Activated naive CD4-positive, alpha-beta T cell treated with anti-CD3 and anti-CD28 coated beads for 36 hours (primary cell): ENCODE measurements at regions not wholly inside any gene's neighbourhood (a gene's known extent, or its start where the extent isn't known, plus 50 kb on each side); places are given as distances from the start of the nearest gene placed in this dataset.

Experiments
- CTCF ChIA-PET: fragments of 350-600 bp; sonication (Branson Sonifier 250); formaldehyde crosslinking; loops from one replicate; lab custom pipeline; 2021; ENCODE audit warnings: antibody characterized with exemption; lab: Charles Lee
- DNase-seq: peaks from one replicate; pipeline ENCODE4 v3.0.0-alpha.2; 2020
- H3K27ac Mint-ChIP-seq: one replicate; pipeline ENCODE4 v1.8.0; 2021; ENCODE audit warnings: mild to moderate bottlenecking, mixed read lengths
- H3K27me3 Mint-ChIP-seq: one replicate; pipeline ENCODE4 v1.8.0; 2021; ENCODE audit warnings: low read depth, mixed read lengths
- H3K36me3 Mint-ChIP-seq: one replicate; pipeline ENCODE4 v1.8.0; 2021; ENCODE audit warnings: low read depth, mixed read lengths
- H3K4me1 Mint-ChIP-seq: one replicate; pipeline ENCODE4 v1.8.0; 2021; ENCODE audit warnings: low read depth, mixed read lengths
- H3K4me3 Mint-ChIP-seq: one replicate; pipeline ENCODE4 v1.8.0; 2021; ENCODE audit warnings: mild to moderate bottlenecking, moderate library complexity, mixed read lengths
- H3K9me3 Mint-ChIP-seq: one replicate; pipeline ENCODE4 v1.8.0; 2021; ENCODE audit warnings: mixed read lengths
- intact Hi-C: fragments of 100-400 bp; cut with micrococcal nuclease; formaldehyde crosslinking; loops from one replicate; pipeline ENCODE4 v1.15.1; 2023

DNA sequence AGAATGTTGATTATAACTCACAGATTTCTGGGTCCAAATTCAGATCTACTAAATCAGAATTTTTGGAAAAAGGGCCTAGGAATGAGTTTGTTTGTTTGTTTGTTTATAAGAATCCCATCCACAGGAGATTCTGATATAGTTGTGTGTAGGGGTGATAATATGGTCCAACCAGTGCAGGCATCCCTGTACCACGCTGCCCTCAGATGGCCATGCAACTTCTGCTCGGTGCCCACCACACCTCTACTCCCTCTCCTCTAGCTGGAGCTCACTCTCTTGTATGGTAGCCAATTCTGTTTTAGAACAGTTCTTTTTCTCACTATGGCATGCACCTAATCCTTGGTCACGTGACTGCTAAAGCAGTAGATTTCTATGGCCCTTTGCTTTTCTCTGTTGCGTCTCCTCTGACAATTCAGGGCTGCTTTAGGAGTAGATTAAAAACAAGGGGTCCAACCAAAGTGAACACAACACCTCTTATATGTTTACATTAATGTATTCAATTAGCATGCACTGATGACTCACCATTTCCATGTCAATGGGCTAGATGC, 103.3 kb upstream of the KCNA4 start:
- no peak for DNase-seq
- intact Hi-C loops = no loop called here
- no peaks in the 10 kb centered on the region for H3K27me3 Mint-ChIP-seq
- CTCF ChIA-PET = no interaction called here
- no peak overlapping the region for H3K27ac Mint-ChIP-seq
- H3K4me1 Mint-ChIP-seq = no peaks in the 10 kb centered on the region
- H3K36me3 Mint-ChIP-seq = no peaks in the 10 kb centered on the region
- H3K4me3 Mint-ChIP-seq = no peak overlapping the region
- peaks cover 2% of the 10 kb centered on the region for H3K9me3 Mint-ChIP-seq

DNA sequence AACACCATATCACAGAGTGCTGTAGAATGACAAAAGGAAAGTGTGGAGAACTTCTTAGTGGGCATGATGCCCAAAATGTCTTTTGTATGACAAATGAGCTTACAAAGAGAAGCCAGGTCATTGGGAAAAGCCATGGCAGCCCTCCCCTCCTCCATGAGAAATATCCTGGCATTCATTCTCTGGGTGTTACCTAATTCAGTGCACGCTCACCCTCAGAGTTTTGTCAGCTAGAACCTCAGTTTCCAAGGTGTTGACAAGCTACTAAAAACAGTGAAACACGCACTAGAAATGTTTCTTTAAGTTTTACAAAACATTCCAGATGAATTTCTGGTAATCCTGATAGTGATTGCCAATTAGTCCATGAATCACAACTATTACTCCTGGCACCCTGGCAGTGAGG, 105.4 kb upstream of the FSHB start:
- CTCF ChIA-PET = no interaction called here
- intact Hi-C loops = no loop called here
- Mint-ChIP-seq H3K27ac (no peak overlapping the region), H3K4me1 (no peaks in the 10 kb centered on the region), H3K4me3 (no peak overlapping the region), H3K36me3 (no peaks in the 10 kb centered on the region), H3K9me3 (no peaks in the 10 kb centered on the region), H3K27me3 (peaks cover 2% of the 10 kb centered on the region)
- no peak for DNase-seq

DNA sequence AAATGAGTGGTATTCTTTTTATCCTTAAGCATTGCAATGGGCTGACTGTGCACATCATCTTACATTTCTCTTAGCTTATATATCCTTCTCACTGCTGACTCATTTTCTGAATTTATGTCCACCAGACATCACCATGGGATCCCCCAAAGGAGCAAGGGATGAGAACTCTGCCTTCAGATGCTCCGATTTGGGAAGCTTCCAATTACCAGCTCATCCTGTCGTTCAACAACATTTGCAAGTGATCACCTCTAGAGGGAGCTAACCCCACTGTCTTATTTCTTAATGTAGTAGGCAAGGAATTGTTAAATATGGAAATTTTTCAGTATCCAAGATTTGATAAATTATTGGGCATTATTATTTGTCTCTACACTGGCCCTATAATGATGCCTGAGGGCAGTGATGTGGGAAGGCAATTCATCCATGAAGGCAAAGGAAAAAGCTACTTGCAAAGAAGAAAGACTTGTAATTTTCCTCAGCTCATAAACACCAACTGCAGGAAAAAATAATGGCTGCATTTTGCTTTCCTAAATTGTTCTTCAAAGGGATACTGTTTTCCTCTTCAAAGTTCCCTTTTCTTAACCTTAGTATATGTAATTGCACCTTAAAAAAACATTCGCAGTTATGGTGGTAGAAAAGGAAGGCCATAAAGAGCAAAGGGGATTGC, 102.4 kb upstream of the FSHB start:
- Mint-ChIP-seq H3K4me1 (no peaks in the 10 kb centered on the region), H3K9me3 (no peaks in the 10 kb centered on the region), H3K36me3 (no peaks in the 10 kb centered on the region), H3K4me3 (no peak overlapping the region), H3K27me3 (peaks cover 2% of the 10 kb centered on the region), H3K27ac (no peak overlapping the region)
- intact Hi-C loops = no loop called here
- CTCF ChIA-PET = interaction anchor here (0.6 to 4.1 kb wide), 8 partner anchors 10 to 212 kb away, joined by 3 to 21 read pairs (median 4); no protein-coding TSS in a partner anchor
- DNase-seq = no peak

DNA sequence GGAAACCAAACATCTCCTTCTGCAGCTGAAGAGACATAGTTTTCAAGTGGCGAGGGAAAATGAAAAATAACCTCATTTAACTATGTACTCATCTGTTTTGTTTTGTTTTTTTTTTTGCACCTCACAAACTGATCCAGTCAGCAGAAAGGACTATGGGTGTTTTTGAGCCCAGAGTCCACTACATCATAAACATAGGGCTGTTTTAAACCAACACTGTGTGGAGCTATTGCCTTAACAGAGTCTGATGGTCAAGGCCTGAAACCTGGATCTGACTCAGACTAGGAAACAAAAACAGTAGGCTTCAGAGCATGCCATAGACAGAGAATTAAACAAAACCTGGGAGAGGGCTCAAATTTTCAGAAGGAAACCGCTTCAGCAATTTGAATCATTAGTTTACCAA, 99.3 kb upstream of the FSHB start:
- H3K27ac Mint-ChIP-seq = no peak overlapping the region
- H3K36me3 Mint-ChIP-seq = no peaks in the 10 kb centered on the region
- DNase-seq = no peak
- no peak overlapping the region for H3K4me3 Mint-ChIP-seq
- CTCF ChIA-PET = interaction anchor here (4.3 kb wide), 1 partner anchor 12 kb away, joined by 20 read pairs; no protein-coding TSS in a partner anchor
- intact Hi-C loops = no loop called here
- no peaks in the 10 kb centered on the region for H3K4me1 Mint-ChIP-seq
- H3K9me3 Mint-ChIP-seq = no peaks in the 10 kb centered on the region
- H3K27me3 Mint-ChIP-seq = peaks cover 4% of the 10 kb centered on the region

DNA sequence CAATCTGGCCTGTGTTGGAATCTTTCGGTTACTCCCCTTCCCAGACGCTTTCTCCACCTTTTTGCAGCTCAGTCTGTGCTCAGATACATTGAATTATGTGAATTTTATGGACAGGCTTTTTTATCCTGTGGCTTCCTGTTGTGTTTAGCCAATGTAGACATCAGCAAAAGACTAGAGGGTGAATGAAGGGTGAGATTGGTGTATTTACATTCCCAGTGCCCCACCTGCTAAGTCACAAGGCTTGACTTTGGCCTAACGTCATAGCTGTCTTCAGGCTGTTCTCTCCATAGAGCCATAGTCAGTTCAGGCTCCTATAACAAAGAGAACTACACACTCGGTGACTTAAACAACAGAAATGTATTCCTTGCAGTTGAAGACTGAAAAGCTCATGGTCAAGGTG, 97.5 kb upstream of the FSHB start:
- no peak overlapping the region for H3K4me3 Mint-ChIP-seq
- H3K27me3 Mint-ChIP-seq = peaks cover 2% of the 10 kb centered on the region
- no peak overlapping the region for H3K27ac Mint-ChIP-seq
- H3K9me3 Mint-ChIP-seq = no peaks in the 10 kb centered on the region
- intact Hi-C loops = no loop called here
- no peaks in the 10 kb centered on the region for H3K4me1 Mint-ChIP-seq
- H3K36me3 Mint-ChIP-seq = no peaks in the 10 kb centered on the region
- CTCF ChIA-PET = interaction anchor here (0.6 to 4.3 kb wide), 2 partner anchors 10 to 598 kb away, joined by 3 to 20 read pairs; no protein-coding TSS in a partner anchor
- no peak for DNase-seq

DNA sequence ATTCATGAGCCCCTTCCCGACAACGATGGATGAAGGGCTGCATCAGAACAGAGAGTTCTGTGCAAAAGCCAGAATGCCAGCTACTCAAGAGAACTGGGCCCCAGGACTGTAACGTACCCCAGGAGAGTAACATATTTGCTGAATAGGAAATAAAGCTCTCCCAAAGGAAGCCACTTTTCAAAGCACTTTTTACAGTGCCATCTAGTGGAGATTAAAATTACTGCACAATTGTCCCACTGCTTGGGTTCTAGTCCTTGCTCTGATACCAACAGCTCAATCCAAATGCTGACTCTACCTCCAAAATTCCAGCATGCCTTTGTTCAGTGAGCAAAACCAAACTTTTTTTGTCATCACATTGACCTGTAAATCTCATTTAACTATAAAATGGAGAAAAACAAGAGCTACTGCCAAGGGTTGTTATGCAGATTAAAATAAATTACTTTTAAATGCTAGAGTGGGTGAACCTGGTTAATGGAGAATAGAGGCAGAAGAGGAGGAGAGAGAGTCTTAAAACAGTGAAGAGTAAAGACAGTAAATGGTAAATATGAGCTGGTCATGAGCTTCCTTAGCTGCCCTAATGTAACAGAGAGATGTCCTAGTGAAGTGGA, 87.6 kb upstream of the FSHB start:
- Mint-ChIP-seq H3K27ac (no peak overlapping the region), H3K9me3 (no peaks in the 10 kb centered on the region), H3K4me3 (no peak overlapping the region), H3K27me3 (peaks cover 9% of the 10 kb centered on the region), H3K4me1 (no peaks in the 10 kb centered on the region), H3K36me3 (no peaks in the 10 kb centered on the region)
- intact Hi-C loops = loop anchor here (2.0 kb wide), 1 partner anchor 710 kb away; no protein-coding TSS in a partner anchor
- CTCF ChIA-PET = interaction anchor here (0.6 to 3.8 kb wide), 15 partner anchors 9 to 800 kb away, joined by 3 to 21 read pairs (median 3); no protein-coding TSS in a partner anchor
- no peak for DNase-seq

DNA sequence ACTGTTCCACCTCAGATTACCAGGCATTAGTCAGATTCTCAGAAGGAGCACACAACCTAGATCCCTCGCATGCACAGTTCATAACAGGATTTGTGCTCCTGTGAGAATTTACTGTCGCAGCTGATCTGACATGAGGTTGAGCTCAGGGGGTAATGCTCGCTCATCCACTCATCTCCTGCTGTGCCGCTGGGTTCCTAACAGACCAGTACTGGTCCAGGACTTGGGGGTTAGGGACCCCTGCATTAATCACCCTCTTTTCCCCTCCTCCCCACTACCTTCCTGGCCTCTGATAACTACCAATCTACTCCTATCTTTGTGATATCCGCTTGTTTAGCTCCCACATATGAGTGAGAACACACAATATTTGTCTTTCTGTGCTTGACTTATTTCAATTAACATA, 83.5 kb upstream of the FSHB start:
- Mint-ChIP-seq H3K27me3 (peaks cover 6% of the 10 kb centered on the region), H3K4me3 (no peak overlapping the region), H3K9me3 (no peaks in the 10 kb centered on the region), H3K27ac (no peak overlapping the region), H3K4me1 (no peaks in the 10 kb centered on the region), H3K36me3 (no peaks in the 10 kb centered on the region)
- CTCF ChIA-PET = interaction anchor here (0.8 to 1.3 kb wide), 2 partner anchors 18 to 19 kb away, joined by 3 to 4 read pairs; no protein-coding TSS in a partner anchor
- DNase-seq = no peak
- intact Hi-C loops = no loop called here

DNA sequence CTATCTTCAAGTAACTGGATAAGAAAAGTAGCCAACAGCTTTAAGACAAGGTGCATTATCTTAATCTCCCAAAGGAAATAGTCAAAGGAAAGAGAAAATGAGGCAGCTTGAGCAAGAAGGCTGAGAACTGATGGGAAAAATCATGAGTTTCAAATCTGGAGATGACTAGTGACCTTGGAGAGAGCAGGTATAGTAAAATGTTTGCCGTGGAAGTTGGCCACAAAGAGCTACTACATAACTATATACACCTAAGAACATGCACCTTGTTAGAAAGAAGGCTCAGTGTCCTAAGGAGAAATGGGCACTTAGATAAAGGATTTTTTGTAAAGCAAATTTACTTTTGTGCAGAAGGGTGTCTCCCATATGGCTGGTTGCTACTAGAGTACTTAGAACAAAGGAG, 80.8 kb upstream of the FSHB start:
- H3K27me3 Mint-ChIP-seq = peaks cover 1% of the 10 kb centered on the region
- CTCF ChIA-PET = no interaction called here
- H3K9me3 Mint-ChIP-seq = no peaks in the 10 kb centered on the region
- H3K4me1 Mint-ChIP-seq = no peaks in the 10 kb centered on the region
- H3K27ac Mint-ChIP-seq = no peak overlapping the region
- H3K4me3 Mint-ChIP-seq = no peak overlapping the region
- no peaks in the 10 kb centered on the region for H3K36me3 Mint-ChIP-seq
- intact Hi-C loops = no loop called here
- DNase-seq = no peak

DNA sequence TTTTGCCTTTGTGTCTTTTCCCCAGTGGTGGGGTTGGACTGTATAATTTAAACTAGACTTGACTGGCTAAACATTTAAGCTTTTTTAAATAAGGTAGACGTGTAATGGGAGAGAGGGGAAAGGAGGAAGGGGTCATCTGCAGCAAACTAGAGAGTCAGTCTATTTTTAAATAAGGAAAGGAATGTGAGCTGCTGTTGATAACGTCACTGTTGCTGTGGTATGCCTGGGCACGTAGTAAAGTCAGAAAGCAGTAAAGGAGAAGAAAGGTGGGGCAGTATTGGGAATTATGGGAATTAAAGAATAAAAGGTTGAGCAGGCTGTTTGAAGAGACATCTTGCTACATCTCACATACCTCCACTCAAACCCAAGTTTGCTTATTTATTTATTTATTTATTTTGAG, 80.4 kb upstream of the FSHB start:
- intact Hi-C loops = no loop called here
- Mint-ChIP-seq H3K4me1 (no peaks in the 10 kb centered on the region), H3K27me3 (peaks cover 2% of the 10 kb centered on the region), H3K9me3 (no peaks in the 10 kb centered on the region), H3K4me3 (no peak overlapping the region), H3K27ac (no peak overlapping the region), H3K36me3 (no peaks in the 10 kb centered on the region)
- CTCF ChIA-PET = interaction anchor here (2.9 kb wide), 1 partner anchor 7 kb away, joined by 12 read pairs; no protein-coding TSS in a partner anchor
- no peak for DNase-seq

DNA sequence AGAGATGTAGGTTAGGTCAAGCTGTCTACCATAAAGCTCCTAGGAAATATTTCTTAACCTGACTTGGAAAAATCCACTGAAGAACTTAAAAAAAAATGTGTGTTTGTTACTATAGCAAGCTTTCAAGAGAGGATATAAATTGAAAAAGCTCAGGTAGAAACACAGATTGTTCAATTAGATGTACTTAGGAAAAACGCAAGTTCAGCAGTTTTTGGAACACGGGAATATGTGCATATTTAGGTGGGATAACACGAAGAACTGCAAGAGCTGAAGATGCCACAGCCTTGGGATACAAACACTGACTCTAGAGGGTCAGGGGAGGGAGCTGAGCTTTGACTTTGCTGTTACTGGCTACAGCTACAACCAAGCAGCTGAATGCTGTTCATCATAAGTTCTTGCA, 77.8 kb upstream of the FSHB start:
- intact Hi-C loops = no loop called here
- H3K9me3 Mint-ChIP-seq = no peaks in the 10 kb centered on the region
- CTCF ChIA-PET = interaction anchor here (2.9 kb wide), 1 partner anchor 10 kb away, joined by 12 read pairs; no protein-coding TSS in a partner anchor
- no peak for DNase-seq
- H3K36me3 Mint-ChIP-seq = no peaks in the 10 kb centered on the region
- peaks cover 2% of the 10 kb centered on the region for H3K27me3 Mint-ChIP-seq
- H3K27ac Mint-ChIP-seq = no peak overlapping the region
- no peak overlapping the region for H3K4me3 Mint-ChIP-seq
- no peaks in the 10 kb centered on the region for H3K4me1 Mint-ChIP-seq

DNA sequence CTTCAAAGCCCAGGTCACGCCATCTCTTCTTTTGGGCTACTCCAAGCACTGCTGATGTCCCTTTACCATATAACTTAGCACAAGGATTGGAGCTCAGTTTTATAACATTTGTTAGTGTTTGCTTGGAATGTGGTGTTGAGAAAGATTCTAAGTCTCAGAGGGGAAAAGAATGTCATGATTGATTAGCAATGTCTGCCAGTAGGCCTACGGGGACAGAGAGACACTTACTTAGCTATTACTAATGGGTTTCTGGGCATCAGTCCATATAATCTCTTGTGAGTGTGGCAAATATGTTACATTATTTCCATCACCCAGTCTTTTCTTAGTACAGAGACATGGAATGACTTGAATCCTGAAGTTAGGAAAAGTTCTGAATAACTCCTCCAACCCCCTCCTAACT, 75.4 kb upstream of the FSHB start:
- intact Hi-C loops = no loop called here
- H3K4me3 Mint-ChIP-seq = no peak overlapping the region
- DNase-seq = no peak
- no peaks in the 10 kb centered on the region for H3K4me1 Mint-ChIP-seq
- no peaks in the 10 kb centered on the region for H3K36me3 Mint-ChIP-seq
- H3K27me3 Mint-ChIP-seq = peaks cover 2% of the 10 kb centered on the region
- H3K27ac Mint-ChIP-seq = no peak overlapping the region
- no peaks in the 10 kb centered on the region for H3K9me3 Mint-ChIP-seq
- CTCF ChIA-PET = interaction anchor here (1.9 kb wide), 1 partner anchor 12 kb away, joined by 6 read pairs; no protein-coding TSS in a partner anchor

DNA sequence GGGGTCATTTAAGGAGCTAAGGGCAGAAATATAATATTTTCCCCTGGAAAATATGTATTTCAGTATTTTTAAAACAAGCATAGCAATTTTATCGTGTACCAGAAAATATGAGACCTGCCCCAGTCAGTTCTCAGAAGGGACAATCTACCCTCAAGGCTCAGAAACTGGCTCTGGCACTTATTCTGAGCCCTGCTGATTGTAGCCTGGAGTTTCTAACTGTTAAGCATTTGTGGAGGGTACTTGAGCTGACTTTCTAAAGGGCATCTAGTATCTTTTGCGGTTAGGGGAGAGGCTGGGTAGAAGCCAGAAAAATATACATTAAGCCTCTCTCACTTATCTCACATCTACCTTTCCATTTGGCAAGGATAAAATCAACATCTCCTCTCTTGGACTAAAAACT, 71.3 kb upstream of the FSHB start:
- H3K4me3 Mint-ChIP-seq = no peak overlapping the region
- CTCF ChIA-PET = interaction anchor here (1.4 kb wide), 2 partner anchors 13 to 17 kb away, joined by 3 read pairs; no protein-coding TSS in a partner anchor
- no peak for DNase-seq
- intact Hi-C loops = no loop called here
- H3K9me3 Mint-ChIP-seq = no peaks in the 10 kb centered on the region
- H3K4me1 Mint-ChIP-seq = no peaks in the 10 kb centered on the region
- peaks cover 2% of the 10 kb centered on the region for H3K27me3 Mint-ChIP-seq
- peaks cover 1% of the 10 kb centered on the region for H3K36me3 Mint-ChIP-seq
- H3K27ac Mint-ChIP-seq = no peak overlapping the region
